ENCODE measurements at regions not wholly inside any gene's neighbourhood (a gene's known extent, or its start where the extent isn't known, plus 50 kb on each side); places are given as distances from the start of the nearest gene placed in this dataset.

DNA sequence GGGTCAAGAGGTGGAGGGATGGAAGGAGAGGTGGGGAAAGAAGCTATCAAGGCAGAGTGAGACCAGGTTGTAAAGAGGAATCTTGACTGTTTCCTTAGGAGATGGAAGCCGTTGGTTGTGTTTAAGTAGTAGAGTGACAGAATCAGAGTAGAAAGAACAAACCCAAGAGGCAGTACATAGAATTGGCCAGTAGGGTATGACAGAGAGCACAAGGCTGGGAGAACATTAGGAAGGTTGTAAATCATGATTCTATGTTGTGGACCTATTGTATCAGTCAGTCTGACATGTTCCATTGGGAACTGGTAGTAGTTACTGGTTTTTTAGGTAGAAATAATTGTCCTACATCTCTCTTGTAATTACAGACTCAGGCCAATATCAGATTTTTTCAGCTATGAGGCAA, 486.9 kb upstream of the USP24 start:
- no peak for DNase-seq (ENCODE audit: extremely low read depth, low read depth)
- H3K4me3 ChIP-seq (replicated peaks; ENCODE audit: low read depth, low read length), result no peak overlapping the region
- TF ChIP-seq, protein P1, sequence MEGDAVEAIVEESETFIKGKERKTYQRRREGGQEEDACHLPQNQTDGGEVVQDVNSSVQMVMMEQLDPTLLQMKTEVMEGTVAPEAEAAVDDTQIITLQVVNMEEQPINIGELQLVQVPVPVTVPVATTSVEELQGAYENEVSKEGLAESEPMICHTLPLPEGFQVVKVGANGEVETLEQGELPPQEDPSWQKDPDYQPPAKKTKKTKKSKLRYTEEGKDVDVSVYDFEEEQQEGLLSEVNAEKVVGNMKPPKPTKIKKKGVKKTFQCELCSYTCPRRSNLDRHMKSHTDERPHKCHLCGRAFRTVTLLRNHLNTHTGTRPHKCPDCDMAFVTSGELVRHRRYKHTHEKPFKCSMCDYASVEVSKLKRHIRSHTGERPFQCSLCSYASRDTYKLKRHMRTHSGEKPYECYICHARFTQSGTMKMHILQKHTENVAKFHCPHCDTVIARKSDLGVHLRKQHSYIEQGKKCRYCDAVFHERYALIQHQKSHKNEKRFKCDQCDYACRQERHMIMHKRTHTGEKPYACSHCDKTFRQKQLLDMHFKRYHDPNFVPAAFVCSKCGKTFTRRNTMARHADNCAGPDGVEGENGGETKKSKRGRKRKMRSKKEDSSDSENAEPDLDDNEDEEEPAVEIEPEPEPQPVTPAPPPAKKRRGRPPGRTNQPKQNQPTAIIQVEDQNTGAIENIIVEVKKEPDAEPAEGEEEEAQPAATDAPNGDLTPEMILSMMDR (IDR thresholded peaks at IDR 0.05; ENCODE audit: low read depth, low read length, missing control alignments), result peak; percentile 68

DNA sequence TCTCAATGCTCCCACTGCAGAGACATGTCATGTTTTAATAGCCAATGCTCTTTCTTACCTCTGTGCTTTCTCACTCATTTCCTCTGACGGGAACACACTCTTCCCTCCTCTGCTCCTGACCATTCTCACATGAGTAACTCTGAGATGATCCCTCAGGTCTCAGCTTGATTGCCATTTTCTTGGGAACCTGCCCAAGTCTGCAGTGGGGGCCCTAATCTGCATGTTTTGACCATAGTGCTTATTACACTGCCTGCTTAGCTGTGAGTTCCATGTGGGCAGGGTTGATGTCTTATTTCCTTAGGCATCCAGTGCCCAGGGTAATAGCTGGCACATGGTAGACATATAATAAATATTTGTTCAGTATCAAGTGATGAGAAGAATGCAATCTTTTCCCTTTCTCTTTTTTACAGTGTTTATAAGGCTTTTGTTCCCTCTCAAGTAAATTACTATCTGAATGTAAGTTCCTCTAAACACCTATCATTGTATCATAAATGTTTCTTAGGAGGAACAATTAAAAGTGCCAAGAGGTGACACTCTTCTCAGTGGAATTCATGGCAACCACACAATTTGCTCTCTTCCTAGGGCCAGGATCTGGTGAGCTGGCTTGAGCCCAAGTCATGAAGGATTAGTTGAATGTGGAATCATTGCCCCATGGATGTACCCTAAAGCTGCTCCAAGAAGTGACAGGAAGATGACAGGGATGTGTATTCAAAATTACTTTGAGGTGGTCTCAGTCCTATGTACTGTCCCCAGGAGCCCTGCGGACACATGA, 485.4 kb upstream of the USP24 start:
- no peak for DNase-seq (ENCODE audit: extremely low read depth, low read depth)
- no peak overlapping the region for H3K4me3 ChIP-seq (replicated peaks; ENCODE audit: low read depth, low read length)
- TF ChIP-seq, protein P1 (IDR thresholded peaks at IDR 0.05; ENCODE audit: low read depth, low read length, missing control alignments), result no peak

- TF ChIP-seq, protein P1 (IDR thresholded peaks at IDR 0.05; ENCODE audit: low read depth, low read length, missing control alignments), result no peak
- DNase-seq (ENCODE audit: extremely low read depth, low read depth), result no peak
- H3K4me3 ChIP-seq (replicated peaks; ENCODE audit: low read depth, low read length), result no peak overlapping the region
Measured at GRCh38 chr1:55699228-55699627, 484.1 kb upstream of the USP24 start.

DNA sequence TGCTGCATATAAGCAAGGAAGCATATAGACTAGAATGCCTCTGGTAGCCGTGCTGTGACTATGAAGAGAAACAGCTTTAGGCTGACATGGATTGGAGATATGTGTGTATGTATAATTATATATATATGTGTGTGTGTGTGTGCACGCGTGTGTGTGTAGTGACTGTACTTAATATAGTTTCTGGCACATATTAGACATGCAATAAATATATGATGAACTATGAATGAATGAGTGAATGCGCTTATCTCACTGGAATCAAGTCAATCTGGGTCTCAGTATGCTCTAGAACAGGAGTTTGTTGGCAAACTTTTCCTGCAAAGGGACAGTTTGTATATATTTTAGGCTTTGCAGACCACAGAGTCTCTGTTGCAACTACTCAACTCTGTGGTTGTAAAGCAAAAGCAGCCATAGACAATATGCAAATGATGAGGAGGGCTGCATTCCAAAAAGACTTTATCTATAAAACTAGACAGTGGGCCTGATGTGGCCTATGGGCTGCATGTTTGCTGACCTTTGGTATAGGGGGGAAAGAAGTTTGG, 482.9 kb upstream of the USP24 start:
- TF ChIP-seq, protein P1 (IDR thresholded peaks at IDR 0.05; ENCODE audit: low read depth, low read length, missing control alignments), result no peak
- DNase-seq (ENCODE audit: extremely low read depth, low read depth), result no peak

DNA sequence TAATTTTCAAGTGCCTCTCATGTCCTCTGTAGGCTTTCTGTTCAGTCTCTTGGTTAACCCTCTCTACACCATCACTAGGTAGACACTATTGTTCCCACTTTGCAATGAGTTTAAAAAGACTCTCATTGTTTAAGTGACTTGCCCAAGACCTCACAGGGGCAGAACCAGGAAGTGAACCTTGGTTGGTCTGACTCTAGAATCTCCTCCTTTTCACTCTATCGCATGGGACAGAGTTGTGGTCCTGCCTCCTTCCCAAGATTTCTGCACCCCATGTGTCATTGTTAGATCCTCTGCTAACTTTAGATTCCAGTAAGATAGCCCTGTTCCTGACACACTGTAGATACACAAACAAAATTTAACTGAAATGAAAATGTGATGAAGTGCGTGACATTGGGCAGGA, 481.7 kb upstream of the USP24 start:
- no peak overlapping the region for H3K4me3 ChIP-seq (replicated peaks; ENCODE audit: low read depth, low read length)
- no peak for DNase-seq (ENCODE audit: extremely low read depth, low read depth)
- TF ChIP-seq, protein P1 (IDR thresholded peaks at IDR 0.05; ENCODE audit: low read depth, low read length, missing control alignments), result no peak

More for the DNA sequence above, 482.9 kb upstream of the USP24 start:
- no peak overlapping the region for H3K4me3 ChIP-seq (replicated peaks; ENCODE audit: low read depth, low read length)

GRCh38 chr1:55696181-55696754, 481.1 kb upstream of the USP24 start:
- TF ChIP-seq, protein P1 (IDR thresholded peaks at IDR 0.05; ENCODE audit: low read depth, low read length, missing control alignments), result no peak
- H3K4me3 ChIP-seq (replicated peaks; ENCODE audit: low read depth, low read length), result no peak overlapping the region
- DNase-seq (ENCODE audit: extremely low read depth, low read depth), result peak; percentile 74

All from HFF-Myc (cell line).